Activated CD4-positive, alpha-beta memory T cell treated with anti-CD3 and anti-CD28 coated beads for 36 hours (primary cell): ENCODE measurements at regions not wholly inside any gene's neighbourhood (a gene's known extent, or its start where the extent isn't known, plus 50 kb on each side); places are given as distances from the start of the nearest gene placed in this dataset.

Experiments
- CTCF ChIA-PET: fragments of 350-600 bp; sonication (Branson Sonifier 250); formaldehyde crosslinking; loops from one replicate; lab custom pipeline; 2021; ENCODE audit warnings: antibody characterized with exemption, inconsistent platforms; lab: Charles Lee
- POLR2A ChIA-PET: fragments of 350-600 bp; sonication (Branson Sonifier 250); formaldehyde crosslinking; loops from one replicate; lab custom pipeline; 2021; ENCODE audit warnings: antibody characterized with exemption; lab: Charles Lee
- DNase-seq: peaks from one replicate; pipeline ENCODE4 v3.0.0-alpha.2; 2020
- H3K27ac Mint-ChIP-seq: one replicate; pipeline ENCODE4 v1.8.0; 2021; ENCODE audit warnings: mixed read lengths
- H3K27me3 Mint-ChIP-seq: one replicate; pipeline ENCODE4 v1.8.0; 2021; ENCODE audit warnings: mixed read lengths
- H3K36me3 Mint-ChIP-seq: one replicate; pipeline ENCODE4 v1.8.0; 2021; ENCODE audit warnings: mixed read lengths
- H3K4me1 Mint-ChIP-seq: one replicate; pipeline ENCODE4 v1.8.0; 2021; ENCODE audit warnings: low read depth, mixed read lengths
- H3K4me3 Mint-ChIP-seq: one replicate; pipeline ENCODE4 v1.8.0; 2021; ENCODE audit warnings: mild to moderate bottlenecking, mixed read lengths
- H3K9me3 Mint-ChIP-seq: one replicate; pipeline ENCODE4 v1.8.0; 2021; ENCODE audit warnings: mixed read lengths
- intact Hi-C: fragments of 100-400 bp; cut with micrococcal nuclease; formaldehyde crosslinking; loops from one replicate; pipeline ENCODE4 v1.15.1; 2023

GRCh38 chr13:33377411-33377810, 91.9 kb upstream of the STARD13 start:
- ChIA-PET CTCF (no interaction called here), POLR2A (no interaction called here)
- H3K4me1 Mint-ChIP-seq, result no peaks in the 10 kb centered on the region
- H3K4me3 Mint-ChIP-seq, result no peak overlapping the region
- no peaks in the 10 kb centered on the region for H3K9me3 Mint-ChIP-seq
- DNase-seq, result no peak
- no peaks in the 10 kb centered on the region for H3K36me3 Mint-ChIP-seq
- no peak overlapping the region for H3K27ac Mint-ChIP-seq
- intact Hi-C loops, result no loop called here
- no peaks in the 10 kb centered on the region for H3K27me3 Mint-ChIP-seq

GRCh38 chr13:33377825-33378224, 92.3 kb upstream of the STARD13 start:
- CTCF ChIA-PET, result no interaction called here
- intact Hi-C loops, result no loop called here
- no peak for DNase-seq
- no peaks in the 10 kb centered on the region for H3K36me3 Mint-ChIP-seq
- H3K4me3 Mint-ChIP-seq, result no peak overlapping the region
- no peak overlapping the region for H3K27ac Mint-ChIP-seq
- H3K4me1 Mint-ChIP-seq, result no peaks in the 10 kb centered on the region
- POLR2A ChIA-PET, result no interaction called here
- H3K27me3 Mint-ChIP-seq, result no peaks in the 10 kb centered on the region
- H3K9me3 Mint-ChIP-seq, result no peaks in the 10 kb centered on the region

- H3K27ac Mint-ChIP-seq, result no peak overlapping the region
- H3K27me3 Mint-ChIP-seq, result no peaks in the 10 kb centered on the region
- ChIA-PET POLR2A (no interaction called here), CTCF (no interaction called here)
- intact Hi-C loops, result no loop called here
- H3K9me3 Mint-ChIP-seq, result no peaks in the 10 kb centered on the region
- H3K36me3 Mint-ChIP-seq, result no peaks in the 10 kb centered on the region
- no peak overlapping the region for H3K4me3 Mint-ChIP-seq
- no peak for DNase-seq
- no peaks in the 10 kb centered on the region for H3K4me1 Mint-ChIP-seq
Observed at GRCh38 chr13:33379608-33380007, 94.1 kb upstream of the STARD13 start.

- H3K9me3 Mint-ChIP-seq, result no peaks in the 10 kb centered on the region
- H3K27ac Mint-ChIP-seq, result no peak overlapping the region
- ChIA-PET CTCF (no interaction called here), POLR2A (no interaction called here)
- H3K4me1 Mint-ChIP-seq, result no peaks in the 10 kb centered on the region
- H3K27me3 Mint-ChIP-seq, result no peaks in the 10 kb centered on the region
- DNase-seq, result no peak
- no peaks in the 10 kb centered on the region for H3K36me3 Mint-ChIP-seq
- intact Hi-C loops, result no loop called here
- H3K4me3 Mint-ChIP-seq, result no peak overlapping the region
Observed at GRCh38 chr13:33380487-33381079, 95.0 kb upstream of the STARD13 start.

GRCh38 chr13:33381180-33381579, 95.6 kb upstream of the STARD13 start:
- Mint-ChIP-seq H3K4me1 (no peaks in the 10 kb centered on the region), H3K36me3 (no peaks in the 10 kb centered on the region), H3K27me3 (no peaks in the 10 kb centered on the region), H3K27ac (no peak overlapping the region), H3K9me3 (no peaks in the 10 kb centered on the region), H3K4me3 (no peak overlapping the region)
- POLR2A ChIA-PET, result no interaction called here
- DNase-seq, result no peak
- intact Hi-C loops, result no loop called here
- CTCF ChIA-PET, result no interaction called here

GRCh38 chr13:33381906-33382305, 96.4 kb upstream of the STARD13 start:
- no peaks in the 10 kb centered on the region for H3K4me1 Mint-ChIP-seq
- POLR2A ChIA-PET, result no interaction called here
- CTCF ChIA-PET, result interaction anchor here (1.0 kb wide), 1 partner anchor 12 kb away, joined by 3 read pairs; no protein-coding TSS in a partner anchor
- no peaks in the 10 kb centered on the region for H3K27me3 Mint-ChIP-seq
- H3K27ac Mint-ChIP-seq, result no peak overlapping the region
- no peaks in the 10 kb centered on the region for H3K36me3 Mint-ChIP-seq
- no peak for DNase-seq
- intact Hi-C loops, result no loop called here
- H3K9me3 Mint-ChIP-seq, result no peaks in the 10 kb centered on the region
- no peak overlapping the region for H3K4me3 Mint-ChIP-seq

- Mint-ChIP-seq H3K36me3 (no peaks in the 10 kb centered on the region), H3K27ac (no peak overlapping the region), H3K27me3 (no peaks in the 10 kb centered on the region), H3K4me3 (no peak overlapping the region), H3K4me1 (no peaks in the 10 kb centered on the region), H3K9me3 (no peaks in the 10 kb centered on the region)
- POLR2A ChIA-PET, result interaction anchor here (0.6 kb wide), 1 partner anchor 330 kb away, joined by 7 read pairs; no protein-coding TSS in a partner anchor
- no peak for DNase-seq
- intact Hi-C loops, result no loop called here
- CTCF ChIA-PET, result no interaction called here
Observed at GRCh38 chr13:33383724-33384577, 98.4 kb upstream of the STARD13 start.

GRCh38 chr13:33388286-33388998, 102.9 kb upstream of the STARD13 start:
- POLR2A ChIA-PET, result no interaction called here
- intact Hi-C loops, result no loop called here
- CTCF ChIA-PET, result no interaction called here

GRCh38 chr13:33392794-33393405, 107.3 kb upstream of the STARD13 start:
- CTCF ChIA-PET, result no interaction called here
- Mint-ChIP-seq H3K9me3 (no peaks in the 10 kb centered on the region), H3K27me3 (peaks cover 9% of the 10 kb centered on the region), H3K27ac (no peak overlapping the region), H3K4me3 (no peak overlapping the region), H3K36me3 (no peaks in the 10 kb centered on the region), H3K4me1 (no peaks in the 10 kb centered on the region)
- POLR2A ChIA-PET, result no interaction called here
- DNase-seq, result no peak
- intact Hi-C loops, result no loop called here

More at GRCh38 chr13:33388286-33388998, 102.9 kb upstream of the STARD13 start:
- Mint-ChIP-seq H3K36me3 (no peaks in the 10 kb centered on the region), H3K4me3 (no peak overlapping the region), H3K9me3 (no peaks in the 10 kb centered on the region), H3K4me1 (no peaks in the 10 kb centered on the region), H3K27me3 (peaks cover 1% of the 10 kb centered on the region), H3K27ac (no peak overlapping the region)
- DNase-seq, result no peak

- no peak overlapping the region for H3K27ac Mint-ChIP-seq
- H3K4me1 Mint-ChIP-seq, result no peaks in the 10 kb centered on the region
- CTCF ChIA-PET, result no interaction called here
Observed at GRCh38 chr13:33394294-33394932, 108.9 kb upstream of the STARD13 start.

GRCh38 chr13:33401238-33401637, 115.7 kb upstream of the STARD13 start:
- Mint-ChIP-seq H3K4me1 (no peaks in the 10 kb centered on the region), H3K27me3 (peaks cover 2% of the 10 kb centered on the region), H3K9me3 (no peaks in the 10 kb centered on the region), H3K36me3 (no peaks in the 10 kb centered on the region), H3K27ac (no peak overlapping the region), H3K4me3 (no peak overlapping the region)
- DNase-seq, result no peak
- ChIA-PET POLR2A (no interaction called here), CTCF (no interaction called here)
- intact Hi-C loops, result no loop called here

More at GRCh38 chr13:33394294-33394932, 108.9 kb upstream of the STARD13 start:
- peaks cover 9% of the 10 kb centered on the region for H3K27me3 Mint-ChIP-seq
- POLR2A ChIA-PET, result no interaction called here
- DNase-seq, result no peak
- H3K9me3 Mint-ChIP-seq, result no peaks in the 10 kb centered on the region
- H3K36me3 Mint-ChIP-seq, result no peaks in the 10 kb centered on the region
- no peak overlapping the region for H3K4me3 Mint-ChIP-seq
- intact Hi-C loops, result no loop called here

- Mint-ChIP-seq H3K36me3 (no peaks in the 10 kb centered on the region), H3K27ac (no peak overlapping the region), H3K27me3 (no peaks in the 10 kb centered on the region), H3K9me3 (no peaks in the 10 kb centered on the region), H3K4me3 (no peak overlapping the region), H3K4me1 (no peaks in the 10 kb centered on the region)
- no peak for DNase-seq
- ChIA-PET CTCF (no interaction called here), POLR2A (no interaction called here)
- intact Hi-C loops, result no loop called here
Observed at GRCh38 chr13:33402975-33403374, 117.4 kb upstream of the STARD13 start.
